ENCODE measurements at regions not wholly inside any gene's neighbourhood (a gene's known extent, or its start where the extent isn't known, plus 50 kb on each side); places are given as distances from the start of the nearest gene placed in this dataset.

DNA sequence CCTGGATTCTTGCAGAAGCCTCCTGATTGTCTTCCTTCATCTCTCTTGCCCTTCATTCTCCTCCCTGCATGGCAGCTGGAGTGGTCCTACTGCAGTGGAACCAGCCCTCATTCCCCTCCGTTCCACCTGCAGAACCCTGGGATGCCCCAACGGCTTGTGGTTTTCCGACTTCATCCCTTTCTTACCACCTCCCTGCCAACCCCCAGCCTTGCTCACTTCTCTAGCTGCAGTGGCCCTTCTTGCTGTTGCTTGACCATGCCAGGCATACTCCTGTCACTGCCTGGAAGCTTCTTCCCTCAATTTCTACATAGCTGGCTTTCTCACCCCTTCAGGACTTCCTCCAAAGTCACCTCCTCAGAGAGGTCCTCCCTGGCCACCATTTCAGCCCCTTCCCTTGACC, 123.3 kb downstream of the BEGAIN start:
- TF ChIP-seq, protein P1, sequence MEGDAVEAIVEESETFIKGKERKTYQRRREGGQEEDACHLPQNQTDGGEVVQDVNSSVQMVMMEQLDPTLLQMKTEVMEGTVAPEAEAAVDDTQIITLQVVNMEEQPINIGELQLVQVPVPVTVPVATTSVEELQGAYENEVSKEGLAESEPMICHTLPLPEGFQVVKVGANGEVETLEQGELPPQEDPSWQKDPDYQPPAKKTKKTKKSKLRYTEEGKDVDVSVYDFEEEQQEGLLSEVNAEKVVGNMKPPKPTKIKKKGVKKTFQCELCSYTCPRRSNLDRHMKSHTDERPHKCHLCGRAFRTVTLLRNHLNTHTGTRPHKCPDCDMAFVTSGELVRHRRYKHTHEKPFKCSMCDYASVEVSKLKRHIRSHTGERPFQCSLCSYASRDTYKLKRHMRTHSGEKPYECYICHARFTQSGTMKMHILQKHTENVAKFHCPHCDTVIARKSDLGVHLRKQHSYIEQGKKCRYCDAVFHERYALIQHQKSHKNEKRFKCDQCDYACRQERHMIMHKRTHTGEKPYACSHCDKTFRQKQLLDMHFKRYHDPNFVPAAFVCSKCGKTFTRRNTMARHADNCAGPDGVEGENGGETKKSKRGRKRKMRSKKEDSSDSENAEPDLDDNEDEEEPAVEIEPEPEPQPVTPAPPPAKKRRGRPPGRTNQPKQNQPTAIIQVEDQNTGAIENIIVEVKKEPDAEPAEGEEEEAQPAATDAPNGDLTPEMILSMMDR (IDR thresholded peaks at IDR 0.05; ENCODE audit: low read depth, low read length, poor library complexity, severe bottlenecking): no peak
- no peak for TF ChIP-seq EZH2phosphoT487 (IDR thresholded peaks at IDR 0.05; ENCODE audit: borderline replicate concordance, low read length)

Data from DOHH2 (cell line).